Panc1 (cell line): ENCODE measurements at regions not wholly inside any gene's neighbourhood (a gene's known extent, or its start where the extent isn't known, plus 50 kb on each side); places are given as distances from the start of the nearest gene placed in this dataset.

Source experiments
- ATAC-seq: fragments of 200-7000 bp; cut with Tn5 transposase; 2 replicates; pipeline ENCODE4 v1.9.1; 2020; ENCODE audit warnings: mild to moderate bottlenecking, moderate library complexity
- BruUV-seq: library from RNA; stranded (reverse); fragments of 400-500 nt; replicated peaks from 2 replicates; lab custom pipeline; 2021; lab: Mats Ljungman, UMichigan
- CTCF ChIA-PET: fragments of 300-600 bp; sonication (Branson Sonifier 250); formaldehyde crosslinking; loops from one replicate; lab custom pipeline; 2022; ENCODE audit warnings: antibody characterized with exemption; lab: Charles Lee
- POLR2A ChIA-PET: fragments of 300-600 bp; sonication (Branson Sonifier 250); formaldehyde crosslinking; loops from one replicate; lab custom pipeline; 2022; ENCODE audit warnings: antibody characterized with exemption; lab: Charles Lee
- DNase-seq: peaks from one replicate; pipeline ENCODE4 v3.0.0-alpha.2; 2010; ENCODE audit warnings: low read depth, low spot score
- H3K27ac ChIP-seq: 2 replicates; pipeline ENCODE4 v1.5.1; 2011; ENCODE audit warnings: mild to moderate bottlenecking, low read length, inconsistent platforms
- H3K27me3 ChIP-seq: fragments of 200-500 bp; sonication (Bioruptor generic); 2 replicates; pipeline ENCODE4 v1.6.0; 2014; ENCODE audit warnings: low read length, inconsistent platforms; ENCODE audit not compliant: control insufficient read depth, insufficient read depth
- H3K36me3 ChIP-seq: fragments of 200-500 bp; sonication (Bioruptor generic); 2 replicates; pipeline ENCODE4 v1.5.1; 2014; ENCODE audit warnings: inconsistent platforms, mild to moderate bottlenecking, low read length, moderate library complexity; ENCODE audit not compliant: control insufficient read depth, insufficient read depth
- H3K4me1 ChIP-seq: 2 replicates; pipeline ENCODE4 v1.5.1; 2011; ENCODE audit warnings: inconsistent platforms, mild to moderate bottlenecking, low read length, moderate library complexity; ENCODE audit not compliant: control insufficient read depth, insufficient read depth
- H3K4me3 ChIP-seq, 2 experiments: 2 replicates each; pipeline ENCODE4 v1.5.1; 2011 to 2012; ENCODE audit warnings: low read depth in 2 of 2, low read length in 2 of 2, mild to moderate bottlenecking in 2 of 2, inconsistent platforms in 1 of 2, moderate library complexity in 1 of 2
- H3K9me3 ChIP-seq: fragments of 200-500 bp; sonication (Bioruptor generic); 2 replicates; pipeline ENCODE4 v1.5.1; 2014; ENCODE audit warnings: low read depth, mild to moderate bottlenecking, inconsistent platforms, low read length, moderate library complexity; ENCODE audit not compliant: control insufficient read depth, insufficient read depth
- POLR2AphosphoS5 ChIP-seq: IDR thresholded peaks from 2 replicates; pipeline ENCODE4 v1.6.1; 2012; ENCODE audit warnings: mild to moderate bottlenecking, low read depth, low read length, moderate library complexity
- SIN3A ChIP-seq: IDR thresholded peaks from 2 replicates; pipeline ENCODE4 v1.6.1; 2012; ENCODE audit warnings: low read depth, mild to moderate bottlenecking, low read length, moderate library complexity, borderline replicate concordance; ENCODE audit not compliant: insufficient read depth
- TCF7L2 ChIP-seq: IDR thresholded peaks from 2 replicates; pipeline ENCODE4 v1.6.1; 2011; ENCODE audit warnings: mild to moderate bottlenecking, low read depth, low read length, inconsistent platforms
- in situ Hi-C: cut with HindIII; loops from 2 replicates; pipeline ENCODE4 v1.10.0; 2016; ENCODE audit warnings: low sequenced_read_pairs, low pct_unique_long_range_greater_than_20kb
- intact Hi-C: fragments of 100-400 bp; cut with micrococcal nuclease; formaldehyde crosslinking; loops from one replicate; pipeline ENCODE4 v1.10.0; 2022; ENCODE audit not compliant: unreplicated experiment
- TF ChIP-seq, protein P1 (sequence below): fragments of 450-650 bp; IDR thresholded peaks from 2 replicates; pipeline ENCODE4 v1.5.1; 2017; ENCODE audit warnings: mild to moderate bottlenecking
- TF ChIP-seq, protein P2 (sequence below), 2 experiments: IDR thresholded peaks; 2 replicates each; pipeline ENCODE4 v1.6.1; 2011 to 2012; ENCODE audit warnings: low read depth in 2 of 2, control low read depth in 1 of 2, low read length in 1 of 2, mild to moderate bottlenecking in 1 of 2, moderate library complexity in 1 of 2; ENCODE audit not compliant: insufficient read depth in 1 of 2

DNA sequence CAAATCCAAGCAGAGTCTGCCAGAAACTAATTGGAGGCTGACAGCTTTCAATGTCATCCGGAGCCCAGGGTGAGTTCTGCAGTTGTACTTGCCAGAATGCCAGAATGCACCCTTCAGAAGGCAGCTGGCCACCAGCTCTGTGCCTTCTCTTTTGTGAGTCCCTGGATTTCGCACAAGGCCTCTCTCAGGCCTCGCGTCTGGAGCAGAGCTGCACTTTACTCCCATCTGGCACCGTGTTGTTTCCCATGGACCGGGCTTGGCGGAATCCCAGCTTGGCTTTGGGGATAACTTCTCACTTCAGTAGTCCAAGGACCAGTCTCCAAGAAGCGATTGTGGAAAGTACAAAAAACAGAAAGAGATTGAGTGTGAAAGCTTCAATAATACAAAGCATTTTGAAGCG lies 451.3 kb upstream of the KIRREL3 start:
- BruUV-seq, result no TSS peak
- no peak for DNase-seq
- Histone ChIP-seq H3K9me3 (no peaks in the 10 kb centered on the region), H3K4me3 (no peak overlapping the region), H3K27ac (no peak overlapping the region), H3K4me1 (no peaks in the 10 kb centered on the region), H3K27me3 (no peaks in the 10 kb centered on the region; the same call in 1 of the 2 replicates), H3K36me3 (no peaks in the 10 kb centered on the region)
- no peak for ATAC-seq
- ChIA-PET POLR2A (no interaction called here), CTCF (no interaction called here)
- TF ChIP-seq POLR2AphosphoS5, result no peak
- TF ChIP-seq, protein P1, sequence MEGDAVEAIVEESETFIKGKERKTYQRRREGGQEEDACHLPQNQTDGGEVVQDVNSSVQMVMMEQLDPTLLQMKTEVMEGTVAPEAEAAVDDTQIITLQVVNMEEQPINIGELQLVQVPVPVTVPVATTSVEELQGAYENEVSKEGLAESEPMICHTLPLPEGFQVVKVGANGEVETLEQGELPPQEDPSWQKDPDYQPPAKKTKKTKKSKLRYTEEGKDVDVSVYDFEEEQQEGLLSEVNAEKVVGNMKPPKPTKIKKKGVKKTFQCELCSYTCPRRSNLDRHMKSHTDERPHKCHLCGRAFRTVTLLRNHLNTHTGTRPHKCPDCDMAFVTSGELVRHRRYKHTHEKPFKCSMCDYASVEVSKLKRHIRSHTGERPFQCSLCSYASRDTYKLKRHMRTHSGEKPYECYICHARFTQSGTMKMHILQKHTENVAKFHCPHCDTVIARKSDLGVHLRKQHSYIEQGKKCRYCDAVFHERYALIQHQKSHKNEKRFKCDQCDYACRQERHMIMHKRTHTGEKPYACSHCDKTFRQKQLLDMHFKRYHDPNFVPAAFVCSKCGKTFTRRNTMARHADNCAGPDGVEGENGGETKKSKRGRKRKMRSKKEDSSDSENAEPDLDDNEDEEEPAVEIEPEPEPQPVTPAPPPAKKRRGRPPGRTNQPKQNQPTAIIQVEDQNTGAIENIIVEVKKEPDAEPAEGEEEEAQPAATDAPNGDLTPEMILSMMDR, result no peak
- no peak for TF ChIP-seq TCF7L2
- TF ChIP-seq, protein P2, sequence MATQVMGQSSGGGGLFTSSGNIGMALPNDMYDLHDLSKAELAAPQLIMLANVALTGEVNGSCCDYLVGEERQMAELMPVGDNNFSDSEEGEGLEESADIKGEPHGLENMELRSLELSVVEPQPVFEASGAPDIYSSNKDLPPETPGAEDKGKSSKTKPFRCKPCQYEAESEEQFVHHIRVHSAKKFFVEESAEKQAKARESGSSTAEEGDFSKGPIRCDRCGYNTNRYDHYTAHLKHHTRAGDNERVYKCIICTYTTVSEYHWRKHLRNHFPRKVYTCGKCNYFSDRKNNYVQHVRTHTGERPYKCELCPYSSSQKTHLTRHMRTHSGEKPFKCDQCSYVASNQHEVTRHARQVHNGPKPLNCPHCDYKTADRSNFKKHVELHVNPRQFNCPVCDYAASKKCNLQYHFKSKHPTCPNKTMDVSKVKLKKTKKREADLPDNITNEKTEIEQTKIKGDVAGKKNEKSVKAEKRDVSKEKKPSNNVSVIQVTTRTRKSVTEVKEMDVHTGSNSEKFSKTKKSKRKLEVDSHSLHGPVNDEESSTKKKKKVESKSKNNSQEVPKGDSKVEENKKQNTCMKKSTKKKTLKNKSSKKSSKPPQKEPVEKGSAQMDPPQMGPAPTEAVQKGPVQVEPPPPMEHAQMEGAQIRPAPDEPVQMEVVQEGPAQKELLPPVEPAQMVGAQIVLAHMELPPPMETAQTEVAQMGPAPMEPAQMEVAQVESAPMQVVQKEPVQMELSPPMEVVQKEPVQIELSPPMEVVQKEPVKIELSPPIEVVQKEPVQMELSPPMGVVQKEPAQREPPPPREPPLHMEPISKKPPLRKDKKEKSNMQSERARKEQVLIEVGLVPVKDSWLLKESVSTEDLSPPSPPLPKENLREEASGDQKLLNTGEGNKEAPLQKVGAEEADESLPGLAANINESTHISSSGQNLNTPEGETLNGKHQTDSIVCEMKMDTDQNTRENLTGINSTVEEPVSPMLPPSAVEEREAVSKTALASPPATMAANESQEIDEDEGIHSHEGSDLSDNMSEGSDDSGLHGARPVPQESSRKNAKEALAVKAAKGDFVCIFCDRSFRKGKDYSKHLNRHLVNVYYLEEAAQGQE (IDR thresholded peaks at IDR 0.05; ENCODE audit: insufficient read depth in 1 of 2, low read depth in 2 of 2, low read length in 1 of 2), result no peak
- no peak for TF ChIP-seq SIN3A
- intact Hi-C loops (no loop called here), in situ Hi-C loops (no loop called here)

DNA sequence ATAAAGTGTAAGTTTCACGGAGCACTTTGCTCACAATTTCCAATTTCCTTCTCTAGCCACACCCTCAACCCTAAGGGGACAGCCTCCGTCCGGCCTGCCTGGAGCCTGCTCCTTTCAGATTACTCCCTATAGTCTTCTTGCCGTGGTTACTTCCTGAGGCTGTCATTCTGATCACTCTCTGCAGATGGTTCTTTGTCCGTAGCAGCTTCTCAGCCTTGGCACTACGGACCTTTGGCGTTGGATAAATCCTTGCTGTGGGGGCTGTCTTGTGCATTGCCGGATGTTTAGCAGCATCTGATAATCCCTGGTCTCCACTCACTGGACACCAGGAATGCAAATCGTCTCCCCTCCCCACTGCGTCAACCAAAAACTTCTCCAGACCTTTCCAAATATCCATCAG lies 447.5 kb upstream of the KIRREL3 start:
- POLR2A ChIA-PET, result no interaction called here
- in situ Hi-C loops (no loop called here), intact Hi-C loops (no loop called here)
- H3K27ac ChIP-seq, result no peak overlapping the region
- no peak for DNase-seq
- CTCF ChIA-PET, result no interaction called here
- H3K4me3 ChIP-seq, result no peak overlapping the region
- H3K9me3 ChIP-seq, result no peaks in the 10 kb centered on the region
- H3K27me3 ChIP-seq, result no peaks in the 10 kb centered on the region; the same call in 1 of the 2 replicates
- TF ChIP-seq, protein P2 (IDR thresholded peaks at IDR 0.05; ENCODE audit: insufficient read depth in 1 of 2, low read depth in 2 of 2, low read length in 1 of 2), result no peak
- TF ChIP-seq POLR2AphosphoS5, result no peak
- TF ChIP-seq, protein P1, result no peak
- no peak for TF ChIP-seq TCF7L2
- no peak for TF ChIP-seq SIN3A
- H3K36me3 ChIP-seq, result no peaks in the 10 kb centered on the region
- ATAC-seq, result no peak
- no peaks in the 10 kb centered on the region for H3K4me1 ChIP-seq
- BruUV-seq, result no TSS peak
